Astrocyte (in vitro differentiated cells and primary cell): ENCODE measurements at regions not wholly inside any gene's neighbourhood (a gene's known extent, or its start where the extent isn't known, plus 50 kb on each side); places are given as distances from the start of the nearest gene placed in this dataset.

ENCODE experiments used
- EZH2 ChIP-seq: IDR thresholded peaks from 2 replicates; pipeline ENCODE4 v1.6.1; 2012; ENCODE audit warnings: mild to moderate bottlenecking, low read length, inconsistent platforms; ENCODE audit not compliant: insufficient read depth
- TF ChIP-seq, protein P1 (sequence below): IDR thresholded peaks from 2 replicates; pipeline ENCODE4 v1.5.1; 2011; ENCODE audit warnings: low read depth, mild to moderate bottlenecking, inconsistent platforms, low read length, moderate library complexity; ENCODE audit not compliant: insufficient read depth

DNA sequence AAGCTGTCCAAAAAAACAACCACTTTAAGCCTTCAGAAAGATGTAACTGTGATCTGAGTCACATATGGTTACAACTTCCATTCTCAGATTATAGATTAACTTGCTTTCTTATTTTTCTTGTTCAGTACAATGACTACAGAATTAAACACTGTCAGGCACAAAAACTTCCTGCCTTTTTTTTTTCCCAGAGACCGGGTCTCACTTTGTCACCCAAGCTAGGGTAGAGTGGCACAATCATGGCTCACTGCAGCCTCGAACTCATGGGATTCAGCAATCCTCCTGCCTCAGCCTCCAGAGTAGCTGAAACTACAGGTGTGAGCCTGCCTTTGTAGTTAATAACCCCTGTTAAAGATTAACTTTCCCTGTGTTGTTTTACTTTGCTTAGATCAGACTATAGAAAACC is 163.2 kb downstream of the AVL9 start:
- no peak for TF ChIP-seq EZH2
- TF ChIP-seq, protein P1, sequence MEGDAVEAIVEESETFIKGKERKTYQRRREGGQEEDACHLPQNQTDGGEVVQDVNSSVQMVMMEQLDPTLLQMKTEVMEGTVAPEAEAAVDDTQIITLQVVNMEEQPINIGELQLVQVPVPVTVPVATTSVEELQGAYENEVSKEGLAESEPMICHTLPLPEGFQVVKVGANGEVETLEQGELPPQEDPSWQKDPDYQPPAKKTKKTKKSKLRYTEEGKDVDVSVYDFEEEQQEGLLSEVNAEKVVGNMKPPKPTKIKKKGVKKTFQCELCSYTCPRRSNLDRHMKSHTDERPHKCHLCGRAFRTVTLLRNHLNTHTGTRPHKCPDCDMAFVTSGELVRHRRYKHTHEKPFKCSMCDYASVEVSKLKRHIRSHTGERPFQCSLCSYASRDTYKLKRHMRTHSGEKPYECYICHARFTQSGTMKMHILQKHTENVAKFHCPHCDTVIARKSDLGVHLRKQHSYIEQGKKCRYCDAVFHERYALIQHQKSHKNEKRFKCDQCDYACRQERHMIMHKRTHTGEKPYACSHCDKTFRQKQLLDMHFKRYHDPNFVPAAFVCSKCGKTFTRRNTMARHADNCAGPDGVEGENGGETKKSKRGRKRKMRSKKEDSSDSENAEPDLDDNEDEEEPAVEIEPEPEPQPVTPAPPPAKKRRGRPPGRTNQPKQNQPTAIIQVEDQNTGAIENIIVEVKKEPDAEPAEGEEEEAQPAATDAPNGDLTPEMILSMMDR: no peak
